ENCODE measurements at regions not wholly inside any gene's neighbourhood (a gene's known extent, or its start where the extent isn't known, plus 50 kb on each side); places are given as distances from the start of the nearest gene placed in this dataset.
A peak's percentile ranks its signal among the peaks of the same experiment; 100 is the strongest.

DNA sequence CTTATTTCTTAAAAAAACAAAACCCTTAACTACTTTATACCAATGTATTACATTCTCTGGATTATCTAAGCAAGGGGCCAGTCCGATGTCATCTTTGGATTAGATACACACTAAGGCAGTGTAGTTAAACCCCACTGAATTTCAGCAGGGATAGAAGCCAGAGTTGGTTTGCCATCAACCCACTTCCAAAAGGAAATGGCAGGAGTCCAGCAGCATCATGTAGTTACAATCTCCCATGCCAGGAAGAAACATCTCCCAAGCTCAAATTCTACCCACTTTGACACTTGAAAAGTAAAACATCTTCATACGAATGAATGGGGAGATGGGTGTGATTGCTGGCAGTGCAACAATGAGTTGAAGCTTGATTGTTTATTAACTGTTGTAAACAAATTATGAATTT lies 203.5 kb upstream of the PLXNC1 start:
- no peak for DNase-seq
- no peaks in the 10 kb centered on the region for H3K36me3 ChIP-seq
- WGBS, 2 donors, result 56 to 64% methylated on average over 2 of the region's 2 CpGs
- intact Hi-C loops (cut with DNase I), result no loop called here
- H3K4me3 ChIP-seq, result no peak overlapping the region
- no peak overlapping the region for H3K27ac ChIP-seq
- H3K9me3 ChIP-seq, result no peaks in the 10 kb centered on the region
- no peaks in the 10 kb centered on the region for H3K4me1 ChIP-seq
- TF ChIP-seq, protein P1, sequence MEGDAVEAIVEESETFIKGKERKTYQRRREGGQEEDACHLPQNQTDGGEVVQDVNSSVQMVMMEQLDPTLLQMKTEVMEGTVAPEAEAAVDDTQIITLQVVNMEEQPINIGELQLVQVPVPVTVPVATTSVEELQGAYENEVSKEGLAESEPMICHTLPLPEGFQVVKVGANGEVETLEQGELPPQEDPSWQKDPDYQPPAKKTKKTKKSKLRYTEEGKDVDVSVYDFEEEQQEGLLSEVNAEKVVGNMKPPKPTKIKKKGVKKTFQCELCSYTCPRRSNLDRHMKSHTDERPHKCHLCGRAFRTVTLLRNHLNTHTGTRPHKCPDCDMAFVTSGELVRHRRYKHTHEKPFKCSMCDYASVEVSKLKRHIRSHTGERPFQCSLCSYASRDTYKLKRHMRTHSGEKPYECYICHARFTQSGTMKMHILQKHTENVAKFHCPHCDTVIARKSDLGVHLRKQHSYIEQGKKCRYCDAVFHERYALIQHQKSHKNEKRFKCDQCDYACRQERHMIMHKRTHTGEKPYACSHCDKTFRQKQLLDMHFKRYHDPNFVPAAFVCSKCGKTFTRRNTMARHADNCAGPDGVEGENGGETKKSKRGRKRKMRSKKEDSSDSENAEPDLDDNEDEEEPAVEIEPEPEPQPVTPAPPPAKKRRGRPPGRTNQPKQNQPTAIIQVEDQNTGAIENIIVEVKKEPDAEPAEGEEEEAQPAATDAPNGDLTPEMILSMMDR (IDR thresholded peaks at IDR 0.05), result no peak
- no peak for TF ChIP-seq POLR2A (IDR thresholded peaks at IDR 0.05)
- H3K27me3 ChIP-seq, result no peaks in the 10 kb centered on the region

DNA sequence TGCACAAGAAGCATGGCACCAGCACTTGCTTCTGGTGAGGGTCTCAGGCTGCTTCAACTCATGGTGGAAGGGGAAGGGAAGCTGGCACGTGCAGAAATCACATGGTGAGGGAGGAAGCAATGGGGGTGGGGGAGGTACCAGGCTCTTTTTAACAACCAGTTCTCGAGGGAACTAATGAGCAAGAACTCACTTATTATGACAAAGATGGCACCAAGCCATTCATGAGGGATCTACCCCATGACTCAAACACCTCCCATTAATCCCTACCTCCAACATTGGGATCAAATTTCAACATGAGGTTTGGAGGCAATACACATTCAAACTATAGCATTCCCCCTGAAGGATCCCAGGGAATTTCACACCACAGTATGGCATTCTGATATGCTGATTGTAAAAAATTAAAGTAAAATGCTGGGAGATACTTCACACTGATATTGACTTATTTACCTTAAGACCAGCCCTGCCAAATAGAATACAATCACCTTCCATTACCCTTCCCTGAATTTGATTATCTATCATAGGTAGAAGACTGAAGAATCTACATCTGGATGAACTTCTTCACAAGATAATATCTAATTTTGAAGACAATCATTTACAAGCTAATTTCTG lies 201.7 kb upstream of the PLXNC1 start:
- WGBS, 2 donors, result 22 to 29% methylated on average over 2 of the region's 2 CpGs
- H3K36me3 ChIP-seq, result no peaks in the 10 kb centered on the region
- H3K4me1 ChIP-seq, result no peaks in the 10 kb centered on the region

DNA sequence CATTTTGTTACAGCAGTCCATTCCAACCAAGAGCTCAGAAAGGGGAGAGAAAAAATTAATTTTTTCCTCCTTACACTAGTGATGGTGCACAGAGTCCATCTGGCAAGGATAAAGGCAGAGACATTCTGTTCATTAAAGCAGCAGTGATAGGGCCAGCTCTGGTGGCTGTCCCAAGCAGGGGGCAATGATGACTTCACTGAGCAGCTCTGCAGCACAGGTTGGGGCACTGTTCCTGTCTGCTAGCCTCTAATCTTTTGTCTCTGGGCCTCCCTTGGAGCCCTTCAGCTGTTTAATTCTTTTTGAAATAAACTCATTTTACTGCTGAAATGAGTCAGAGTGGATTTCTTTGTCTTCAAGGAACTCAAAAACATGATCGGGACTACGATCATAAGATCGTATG lies 200.9 kb upstream of the PLXNC1 start:
- no peaks in the 10 kb centered on the region for H3K9me3 ChIP-seq
- 92 to 96% methylated on average over 3 of the region's 3 CpGs for WGBS, 2 donors
- no peaks in the 10 kb centered on the region for H3K36me3 ChIP-seq
- H3K27ac ChIP-seq, result no peak overlapping the region
- no peak for DNase-seq
- intact Hi-C loops (cut with DNase I), result no loop called here
- H3K27me3 ChIP-seq, result no peaks in the 10 kb centered on the region
- H3K4me3 ChIP-seq, result no peak overlapping the region
- no peaks in the 10 kb centered on the region for H3K4me1 ChIP-seq
- TF ChIP-seq, protein P1 (IDR thresholded peaks at IDR 0.05), result no peak
- no peak for TF ChIP-seq POLR2A (IDR thresholded peaks at IDR 0.05)

More for the DNA sequence above, 201.7 kb upstream of the PLXNC1 start:
- H3K27ac ChIP-seq, result no peak overlapping the region
- no peak for DNase-seq
- TF ChIP-seq, protein P1 (IDR thresholded peaks at IDR 0.05), result no peak
- no peak for TF ChIP-seq POLR2A (IDR thresholded peaks at IDR 0.05)
- H3K4me3 ChIP-seq, result no peak overlapping the region
- no peaks in the 10 kb centered on the region for H3K27me3 ChIP-seq
- intact Hi-C loops (cut with DNase I), result no loop called here
- no peaks in the 10 kb centered on the region for H3K9me3 ChIP-seq

DNA sequence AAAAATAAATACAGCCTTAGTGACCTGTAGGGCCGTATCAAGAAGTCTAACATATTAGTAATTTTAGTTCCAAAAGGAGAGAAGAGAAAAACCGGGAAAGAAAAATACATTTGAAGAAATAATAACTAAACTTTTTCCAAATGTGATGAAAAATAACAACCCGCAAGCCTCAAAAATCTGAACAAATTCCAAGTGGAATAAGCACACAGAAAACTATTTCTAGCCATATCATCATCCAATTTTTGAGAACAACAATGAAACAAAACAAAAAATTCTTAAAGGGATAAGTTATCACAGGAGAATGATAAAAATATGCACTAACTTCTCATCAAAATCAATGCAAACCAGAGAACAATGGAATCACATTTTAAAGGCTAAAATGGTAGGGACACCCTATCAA lies 198.1 kb upstream of the PLXNC1 start:
- H3K4me3 ChIP-seq, result no peak overlapping the region
- H3K36me3 ChIP-seq, result no peaks in the 10 kb centered on the region
- no peaks in the 10 kb centered on the region for H3K9me3 ChIP-seq
- no peaks in the 10 kb centered on the region for H3K4me1 ChIP-seq
- 69 to 88% methylated on average over 3 of the region's 3 CpGs for WGBS, 2 donors
- no peak for TF ChIP-seq POLR2A (IDR thresholded peaks at IDR 0.05)
- TF ChIP-seq, protein P1 (IDR thresholded peaks at IDR 0.05), result no peak
- intact Hi-C loops (cut with DNase I), result no loop called here
- no peak for DNase-seq
- no peak overlapping the region for H3K27ac ChIP-seq
- H3K27me3 ChIP-seq, result no peaks in the 10 kb centered on the region

DNA sequence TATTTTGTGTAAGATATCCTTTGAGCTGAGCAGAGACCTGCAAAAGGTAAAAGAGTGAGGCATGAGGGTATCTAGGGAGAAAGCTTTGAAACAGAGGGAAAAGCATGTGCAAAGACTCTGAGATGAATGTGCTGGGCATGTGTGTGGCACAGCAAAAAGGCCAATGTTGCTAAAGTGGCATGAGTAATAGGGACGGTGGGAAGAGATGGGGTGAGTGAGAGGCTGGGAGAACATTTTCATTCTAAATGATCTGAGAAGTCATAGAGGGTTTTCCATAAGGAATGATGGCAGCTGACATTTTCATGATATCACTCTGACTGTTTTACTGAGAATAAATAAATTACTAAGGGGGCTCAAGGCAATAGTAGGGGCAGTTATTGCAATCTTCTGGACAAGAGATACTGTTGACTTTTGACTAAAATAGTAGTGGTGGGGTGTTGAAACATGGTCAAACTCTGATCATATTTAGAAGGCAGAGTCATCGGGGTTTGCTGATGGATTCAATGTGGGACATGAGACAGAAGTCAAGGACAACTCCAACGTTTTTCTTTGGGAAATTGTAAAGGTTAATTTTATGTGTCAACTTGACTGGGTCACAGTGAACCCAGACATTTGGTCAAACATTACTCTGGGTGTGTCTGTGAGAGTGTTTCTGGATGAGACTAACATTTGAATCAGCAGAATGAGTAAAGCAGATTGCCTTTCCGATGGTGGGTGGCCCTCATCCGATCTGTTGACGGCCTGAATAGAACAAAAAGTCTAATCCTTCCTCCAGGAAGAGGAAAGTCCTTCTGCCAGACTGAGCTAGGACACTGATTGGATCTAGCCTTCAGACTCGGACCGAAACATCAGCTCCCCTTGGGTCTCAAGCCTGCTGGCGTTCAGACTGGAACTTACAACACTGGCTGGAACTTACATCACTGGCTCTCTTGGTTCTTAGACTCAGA lies 193.9 kb upstream of the PLXNC1 start:
- Histone ChIP-seq H3K4me1 (no peaks in the 10 kb centered on the region), H3K27me3 (no peaks in the 10 kb centered on the region), H3K27ac (peak overlapping the region in 2 of 4 donors; percentile 6 to 59), H3K9me3 (no peaks in the 10 kb centered on the region), H3K36me3 (no peaks in the 10 kb centered on the region), H3K4me3 (no peak overlapping the region)
- intact Hi-C loops (cut with DNase I), result no loop called here
- TF ChIP-seq POLR2A (IDR thresholded peaks at IDR 0.05), result no peak
- TF ChIP-seq, protein P1 (IDR thresholded peaks at IDR 0.05), result no peak
- WGBS, 2 donors, result 68 to 76% methylated on average over 6 to 9 of the region's 9 CpGs
- no peak for DNase-seq

All from esophagus squamous epithelium (tissue), 5 donors.